ENCODE measurements at regions not wholly inside any gene's neighbourhood (a gene's known extent, or its start where the extent isn't known, plus 50 kb on each side); places are given as distances from the start of the nearest gene placed in this dataset.

DNA sequence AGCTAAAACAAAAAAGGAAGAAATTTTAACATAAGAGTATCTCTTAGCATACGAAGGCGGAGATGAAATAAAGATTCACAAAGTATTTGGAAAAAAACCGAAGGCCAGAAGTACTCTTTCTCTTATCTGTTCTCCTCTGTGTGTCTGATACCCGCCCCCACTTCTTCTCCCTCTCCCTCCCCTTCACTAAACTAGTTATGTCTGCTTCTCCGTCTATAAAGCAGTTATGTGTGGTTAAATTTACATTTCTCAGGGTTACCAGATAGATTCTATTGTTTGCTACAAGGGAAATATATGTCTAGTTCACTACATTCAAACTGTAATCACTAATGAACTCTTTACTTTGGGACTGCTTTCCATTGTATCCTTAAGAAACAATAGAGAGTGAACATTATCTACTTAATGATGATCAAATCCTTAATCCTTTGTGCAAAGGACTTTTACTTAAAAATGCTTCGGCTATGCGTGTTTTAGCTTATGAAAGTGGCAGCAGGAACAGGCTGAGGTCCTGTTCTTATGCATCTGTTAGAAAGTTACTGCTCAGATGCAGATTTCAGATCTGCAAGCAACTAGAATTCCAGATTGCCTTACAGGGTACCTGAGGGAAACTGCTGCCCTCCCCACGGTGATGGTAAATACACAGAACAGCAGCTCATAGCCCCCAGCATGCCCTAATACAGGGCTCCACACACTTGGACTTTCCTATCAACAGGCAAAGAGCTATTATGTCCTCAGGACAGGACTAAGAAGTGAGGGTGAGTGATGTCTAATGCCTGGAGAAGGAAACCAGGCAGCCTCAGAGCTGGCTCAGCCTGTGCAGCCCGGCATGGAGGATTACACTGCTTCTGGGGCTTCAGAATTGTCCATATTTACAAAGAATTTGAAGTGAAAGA lies 273.3 kb downstream of the FZD1 start:
- no peak for DNase-seq

DNA sequence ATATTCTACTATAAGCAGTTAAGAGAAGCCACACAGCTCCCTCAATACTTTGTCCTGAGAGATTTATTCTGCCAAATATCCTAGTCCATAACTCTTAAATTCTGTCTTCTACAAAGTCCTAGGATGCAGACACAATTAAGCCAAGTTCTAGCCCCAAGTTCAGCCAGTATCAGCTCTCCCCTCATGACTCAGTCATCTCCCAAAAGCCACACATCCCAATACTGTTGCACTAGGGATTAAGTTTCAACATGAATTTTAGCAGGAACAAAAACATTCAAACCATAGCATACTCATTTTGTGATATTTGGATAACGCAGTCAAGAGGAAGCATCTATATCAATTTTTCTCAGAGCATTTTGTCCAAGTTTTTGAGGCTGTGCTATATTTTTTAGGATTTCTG lies 277.4 kb downstream of the FZD1 start:
- no peak for DNase-seq

DNA sequence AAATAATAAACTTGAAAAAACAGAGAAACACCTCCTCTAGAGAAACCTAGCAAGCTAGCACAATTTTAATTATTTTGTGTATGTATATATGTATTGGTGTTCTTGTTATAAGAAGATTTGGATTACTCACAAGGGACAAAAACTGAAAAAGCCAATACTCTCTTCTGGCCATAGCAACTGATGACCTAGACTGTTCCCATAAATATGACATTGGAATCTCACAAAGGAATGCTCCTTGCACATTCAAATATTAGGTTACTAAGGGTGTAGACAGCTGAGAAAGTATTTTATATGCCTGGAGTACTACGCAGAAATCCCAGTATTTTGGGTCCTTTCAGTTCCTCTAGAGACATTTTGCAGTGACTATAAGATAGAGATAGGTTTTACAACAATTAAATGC lies 279.4 kb downstream of the FZD1 start:
- no peak for DNase-seq

DNA sequence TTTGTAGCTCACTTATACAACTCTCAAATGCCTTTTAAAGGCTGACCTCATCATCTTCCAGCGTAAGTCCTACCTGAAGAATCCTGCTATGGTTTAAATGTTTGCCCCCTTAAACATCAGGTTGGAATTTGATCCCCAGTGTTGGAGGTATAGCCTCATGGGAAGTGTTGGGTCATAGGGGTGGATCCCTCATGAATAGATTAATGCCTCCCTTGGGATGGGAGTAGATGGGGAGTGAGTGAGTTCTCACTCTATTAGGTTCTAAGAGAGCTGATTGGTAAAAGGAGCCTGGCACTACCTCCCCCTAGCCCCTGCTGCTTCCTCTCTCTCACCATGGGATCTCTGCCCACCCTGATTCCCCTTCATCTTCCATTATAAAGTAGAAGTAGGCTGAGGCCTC lies 285.6 kb downstream of the FZD1 start:
- no peak for DNase-seq

DNA sequence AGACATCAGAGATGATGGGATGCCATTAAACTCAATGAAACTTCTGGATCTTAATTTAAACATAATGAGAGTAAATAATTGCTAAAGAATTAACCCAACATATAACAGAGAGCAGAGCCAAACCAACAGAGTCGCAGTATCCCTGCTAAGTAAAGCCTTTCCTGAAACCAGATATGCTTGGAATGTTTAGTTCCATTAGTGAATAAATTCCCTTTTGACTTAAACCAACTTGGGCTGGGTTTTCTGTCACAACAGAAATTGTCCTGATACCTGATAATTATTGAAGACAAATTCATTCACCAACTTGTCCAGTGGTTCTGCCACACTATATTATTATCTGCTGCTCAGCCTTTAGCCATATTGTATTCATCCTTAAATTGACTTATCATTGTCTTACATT lies 286.7 kb downstream of the FZD1 start:
- no peak for DNase-seq

DNA sequence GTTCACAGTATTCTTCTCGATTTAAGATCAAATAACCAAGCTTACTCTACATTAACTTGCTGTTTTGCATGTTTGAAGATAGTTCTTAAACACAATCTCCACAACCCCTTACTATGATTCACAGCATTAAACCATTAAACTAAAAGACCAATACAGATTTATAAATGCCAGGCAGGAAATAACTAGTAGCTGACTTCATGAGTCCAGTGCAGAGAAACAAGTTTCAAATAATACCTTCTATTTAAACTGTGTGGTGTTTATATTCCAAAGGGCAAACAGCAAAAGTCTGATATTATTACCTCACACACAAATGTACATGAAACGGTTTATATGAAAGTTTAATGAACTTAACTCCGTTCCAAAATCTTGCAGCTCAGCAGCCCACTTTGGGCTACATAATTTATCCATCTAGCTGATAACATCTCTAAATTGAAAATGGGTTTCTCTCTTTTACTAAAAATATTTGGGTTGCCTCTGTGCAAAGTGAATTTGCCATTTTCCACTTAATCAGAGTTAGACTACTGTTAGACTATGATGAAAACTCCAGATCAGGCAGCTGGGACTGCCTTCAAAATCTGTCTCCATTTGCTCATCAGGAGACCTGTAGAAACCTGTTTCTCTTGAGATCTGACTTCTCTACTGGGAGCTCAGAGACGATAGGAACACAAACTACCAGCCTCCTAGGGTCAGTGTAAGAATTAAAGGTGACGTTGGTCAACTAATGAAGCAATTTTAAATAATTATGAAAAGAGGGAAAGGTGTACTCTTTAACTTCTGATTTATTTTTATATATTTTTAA lies 287.3 kb downstream of the FZD1 start:
- DNase-seq: no peak

DNA sequence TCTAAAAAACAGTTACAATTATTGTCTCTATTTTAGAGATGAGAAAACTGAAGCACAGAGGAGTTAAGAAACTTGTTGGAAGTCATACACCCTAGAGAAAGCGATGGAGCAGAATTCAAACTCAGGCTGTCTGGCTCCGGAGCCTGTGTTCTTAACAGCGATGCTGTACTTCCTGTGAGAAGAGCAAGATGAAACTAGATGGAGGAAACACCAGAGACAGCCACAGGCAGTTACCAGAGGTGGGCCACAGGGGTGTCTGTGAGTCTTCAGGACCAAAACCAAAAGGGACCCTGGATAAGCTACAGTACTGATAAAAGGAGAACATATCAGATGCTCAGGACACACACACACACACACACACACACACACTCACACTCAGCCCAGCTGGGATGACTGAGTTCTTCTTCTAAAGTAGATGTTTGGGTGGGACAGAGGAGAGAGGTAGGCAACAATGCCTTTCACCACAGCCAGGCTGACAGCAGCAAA lies 289.2 kb downstream of the FZD1 start:
- DNase-seq: no peak

DNA sequence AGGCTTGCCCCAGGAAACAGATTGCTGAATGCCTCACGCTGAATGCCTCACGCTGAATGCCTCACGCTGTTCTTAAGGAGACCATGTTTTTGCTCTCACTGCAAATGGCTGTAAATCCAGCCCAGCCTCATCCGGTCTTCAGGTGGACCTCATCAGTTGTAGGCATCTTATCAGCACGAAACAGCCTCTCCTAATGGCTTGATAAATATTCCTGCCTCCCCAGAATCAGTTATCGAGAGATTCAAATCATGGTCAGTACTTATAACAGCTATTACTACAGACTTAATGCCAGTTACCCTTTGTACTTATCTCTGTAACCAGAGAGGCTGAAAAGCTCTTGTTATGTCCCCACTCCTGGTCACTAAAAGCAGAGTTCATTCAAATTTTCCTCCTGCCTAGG lies 290.6 kb downstream of the FZD1 start:
- DNase-seq: no peak

DNA sequence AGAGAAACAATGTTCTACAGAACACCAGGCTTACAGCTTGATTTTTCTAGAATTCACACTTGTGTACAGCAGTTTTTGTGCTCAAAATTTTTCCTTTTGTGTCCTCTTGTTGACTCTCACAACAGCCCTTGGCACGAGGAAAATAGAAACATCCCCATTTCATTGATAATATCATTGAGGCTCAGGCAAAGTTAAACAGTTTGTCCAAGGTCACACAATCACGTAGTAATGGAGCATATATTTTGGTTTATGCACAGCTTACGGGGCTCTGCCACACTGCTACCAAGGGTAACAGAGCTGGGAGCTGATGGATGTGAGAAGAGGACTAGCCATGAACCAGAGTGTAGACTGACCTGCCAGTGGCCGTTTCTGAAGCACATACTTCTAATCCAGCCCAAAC lies 292.0 kb downstream of the FZD1 start:
- DNase-seq: no peak

DNA sequence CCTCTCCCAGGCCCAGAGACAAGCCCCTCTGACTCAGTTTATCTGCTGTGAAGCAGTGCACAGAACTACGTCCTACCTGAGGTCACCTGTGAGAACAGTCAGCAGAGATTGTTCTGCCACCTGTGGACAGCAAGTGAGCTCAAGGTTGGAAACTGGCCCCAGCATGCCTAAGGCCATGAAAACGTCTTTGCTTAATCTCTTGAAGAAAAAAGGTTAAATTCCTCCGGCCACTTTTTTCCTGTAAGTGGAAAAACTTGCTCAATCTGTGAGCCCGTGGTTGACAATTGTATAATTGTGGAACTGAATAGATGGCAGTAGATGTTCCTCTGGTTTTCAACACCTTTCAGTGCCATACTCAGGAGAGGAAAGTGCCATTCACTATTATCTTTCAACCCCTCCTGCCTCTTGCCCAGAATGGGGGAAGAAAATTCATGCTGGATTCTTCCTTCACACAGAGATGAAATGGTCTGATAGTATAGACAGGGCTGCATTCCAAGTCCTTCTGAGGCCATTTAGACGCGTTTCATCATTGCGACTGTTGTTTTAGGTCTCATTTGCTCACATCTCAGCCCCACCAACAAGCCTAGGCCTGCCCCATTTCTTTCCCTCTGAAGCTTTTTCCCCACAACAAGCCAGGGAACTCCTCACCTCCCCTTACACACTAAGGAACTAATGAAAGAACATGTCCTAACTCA lies 292.9 kb downstream of the FZD1 start:
- no peak for DNase-seq

DNA sequence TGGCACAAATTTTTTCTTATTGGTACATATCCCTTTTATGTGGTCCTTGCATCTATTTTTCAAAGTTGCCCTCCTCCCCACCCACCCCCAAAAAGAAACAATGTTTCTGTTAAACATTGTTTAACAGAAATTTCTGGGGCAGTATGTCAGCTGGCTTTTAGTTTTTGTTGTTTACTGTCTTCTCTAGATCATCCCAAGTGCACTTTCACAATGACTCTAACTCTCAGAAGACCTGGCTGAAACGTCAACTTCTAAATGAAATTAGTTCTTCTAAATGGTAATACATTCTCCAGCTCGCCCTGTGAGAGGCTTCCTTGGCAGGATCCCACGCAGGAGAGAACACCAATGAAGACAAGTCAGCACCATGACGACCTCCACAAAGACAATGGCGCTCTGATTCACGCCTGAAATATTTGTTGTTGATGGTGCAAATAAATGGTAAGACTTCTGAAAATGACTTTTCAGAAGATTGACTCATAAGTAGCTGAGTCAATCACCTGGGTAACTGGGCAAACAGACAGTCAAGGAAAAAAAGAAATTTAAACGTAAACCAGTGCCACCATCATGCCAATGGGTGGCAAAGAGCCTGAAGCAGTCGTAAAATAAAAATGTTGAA lies 293.7 kb downstream of the FZD1 start:
- no peak for DNase-seq

DNA sequence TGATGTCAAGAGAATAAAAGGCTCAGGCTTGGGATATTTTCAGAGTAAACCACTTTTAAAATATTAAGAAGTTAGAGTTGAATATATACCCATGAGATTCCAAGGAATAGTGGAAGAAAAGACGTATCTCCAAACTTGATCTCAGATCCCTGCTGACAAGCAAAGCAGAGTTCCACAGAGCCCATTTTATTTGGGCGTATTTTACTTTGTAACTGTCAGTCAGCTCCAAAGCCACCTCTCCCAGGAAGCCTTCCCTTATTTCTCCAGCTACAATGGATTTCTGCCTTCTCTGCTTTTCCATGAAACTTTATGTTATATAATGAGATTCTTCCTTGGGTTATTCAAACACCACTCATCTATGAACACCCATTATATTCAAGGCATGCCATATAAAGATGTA lies 295.7 kb downstream of the FZD1 start:
- no peak for DNase-seq

DNA sequence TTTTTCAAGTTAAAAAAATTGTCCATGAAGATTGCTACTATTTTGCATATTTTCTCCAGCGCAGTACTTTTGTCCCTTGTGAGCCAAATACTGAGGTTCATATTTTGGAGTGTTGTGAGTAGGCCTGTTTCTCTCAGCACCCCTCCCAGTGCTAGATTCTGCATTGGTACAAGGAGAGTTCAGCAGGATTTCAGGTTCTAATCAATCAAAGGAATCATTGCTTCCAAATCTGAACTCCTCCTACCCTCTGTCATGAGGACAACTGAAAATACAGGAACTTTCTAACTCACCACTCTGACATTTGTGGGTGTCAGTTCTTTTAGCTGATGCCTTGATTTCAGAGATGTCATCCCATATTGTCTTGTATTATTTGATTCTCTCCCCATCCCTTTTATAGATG lies 299.9 kb downstream of the FZD1 start:
- no peak for DNase-seq

DNA sequence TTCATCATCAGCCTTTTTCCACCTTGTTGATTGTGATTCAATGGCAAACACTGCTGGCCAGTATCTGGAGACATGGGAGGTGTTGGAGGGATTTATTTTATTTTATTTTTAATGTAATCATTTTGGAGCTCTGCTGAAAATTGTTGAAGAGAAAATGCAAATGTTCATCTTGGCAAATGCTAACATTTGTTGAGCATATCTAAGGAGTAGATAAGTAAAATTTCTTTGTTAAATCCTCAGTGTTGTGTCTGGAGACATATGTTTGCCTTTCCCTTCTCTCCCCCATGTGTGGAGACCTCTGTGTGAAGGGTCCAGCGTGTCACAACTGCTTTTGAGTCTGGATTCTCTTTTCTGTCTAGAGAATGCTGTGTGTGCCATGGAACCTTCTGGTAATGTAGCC lies 300.3 kb downstream of the FZD1 start:
- DNase-seq: no peak

DNA sequence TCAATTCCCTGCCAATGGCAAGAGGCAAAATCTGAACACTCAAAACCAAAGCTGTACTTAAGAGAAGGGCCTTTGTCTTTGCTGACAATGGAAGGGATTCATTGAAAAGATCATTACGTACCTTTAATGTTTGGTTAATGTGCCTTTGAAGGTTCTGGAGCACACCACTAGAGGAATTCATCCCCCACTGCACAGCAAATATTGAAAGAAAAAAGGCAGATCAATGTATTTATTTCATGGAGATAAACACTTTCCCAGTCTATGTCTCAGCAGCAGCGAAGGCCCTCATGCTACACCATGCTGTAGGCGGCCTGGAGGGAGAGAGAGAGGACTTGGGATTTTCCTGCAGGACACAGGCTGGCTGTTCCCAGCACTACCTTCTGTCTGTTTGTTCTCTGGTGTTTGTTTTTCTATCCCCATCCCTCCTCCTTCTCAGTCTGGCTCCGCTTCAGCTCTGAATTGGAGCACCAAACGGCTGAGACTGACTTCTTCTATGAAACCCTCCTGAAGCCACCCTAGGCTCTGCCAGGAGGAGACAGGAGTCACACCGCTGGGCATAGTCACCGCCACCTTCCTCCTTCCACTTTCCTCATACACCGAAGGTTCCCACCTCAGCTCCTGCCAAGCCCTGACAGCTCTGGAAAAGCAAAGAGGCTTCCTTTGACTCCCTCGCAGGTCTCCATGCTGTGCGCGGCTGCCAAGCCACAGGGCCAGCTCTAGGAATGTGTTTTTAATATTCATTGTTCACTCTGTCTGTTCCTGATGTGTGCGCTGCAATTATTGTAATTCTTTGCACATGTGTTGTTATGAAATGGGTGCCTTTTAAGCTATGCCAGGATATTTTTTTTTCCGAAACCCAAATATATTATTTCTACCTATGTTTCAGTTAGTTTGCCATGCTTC lies 301.5 kb downstream of the FZD1 start:
- no peak for DNase-seq

DNA sequence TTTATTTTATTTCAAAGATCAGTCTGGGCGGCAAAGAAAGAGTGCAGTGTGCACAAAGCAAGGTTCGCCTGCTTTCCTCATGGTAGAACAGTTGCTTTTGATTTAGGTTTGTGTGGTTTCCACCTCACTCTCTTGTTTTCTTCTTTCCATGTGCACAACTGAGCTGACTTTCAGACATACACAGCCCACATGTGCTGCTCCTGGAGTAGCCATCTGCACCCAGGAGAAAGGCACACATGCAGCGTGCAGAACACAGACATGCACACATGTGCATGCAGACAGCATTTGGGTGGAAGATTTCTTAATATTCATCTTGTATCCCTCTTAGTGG lies 302.1 kb downstream of the FZD1 start:
- no peak for DNase-seq

DNA sequence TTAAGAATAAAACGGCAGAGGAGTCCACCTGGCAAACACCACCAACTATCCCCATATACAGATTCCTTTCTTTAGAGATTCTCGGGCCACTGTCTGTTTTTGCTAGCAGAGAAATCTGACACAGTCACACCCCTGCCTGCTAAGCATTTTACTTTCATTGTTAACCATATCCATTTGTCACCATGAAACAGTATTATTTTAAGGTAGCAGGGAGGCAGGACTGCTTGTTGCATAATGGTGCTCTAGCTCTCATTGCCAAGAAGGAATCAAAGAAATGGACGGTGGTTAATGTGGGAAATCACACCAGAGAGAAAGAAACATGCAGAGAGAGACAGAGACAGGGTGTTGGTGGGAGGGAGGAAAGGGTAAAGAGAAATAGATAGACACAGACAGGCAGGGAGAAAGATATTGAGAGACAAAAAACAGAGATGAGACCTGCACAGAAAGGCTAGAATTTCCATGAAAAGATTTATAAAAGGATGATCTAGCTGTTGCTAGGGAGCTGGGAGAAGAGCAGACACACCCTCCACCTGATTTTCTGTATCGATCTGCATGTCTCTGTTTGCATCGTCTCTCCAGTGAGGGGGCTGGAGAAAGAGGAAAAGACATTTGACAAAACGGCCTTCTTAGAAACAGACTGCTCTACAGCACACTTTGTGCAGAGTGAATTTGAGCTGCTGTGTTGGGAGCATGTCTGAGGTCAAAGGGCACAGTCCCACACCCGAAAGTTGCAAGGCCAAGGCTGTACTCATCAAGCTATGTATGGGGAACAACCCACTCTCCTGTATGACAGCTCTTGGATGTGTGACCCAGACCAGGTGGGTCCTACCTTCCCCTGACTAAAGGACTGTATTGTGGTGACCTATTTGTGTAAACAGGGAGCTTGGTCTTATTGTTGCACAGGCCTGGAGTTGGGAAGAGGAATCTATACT lies 303.1 kb downstream of the FZD1 start:
- DNase-seq: no peak

DNA sequence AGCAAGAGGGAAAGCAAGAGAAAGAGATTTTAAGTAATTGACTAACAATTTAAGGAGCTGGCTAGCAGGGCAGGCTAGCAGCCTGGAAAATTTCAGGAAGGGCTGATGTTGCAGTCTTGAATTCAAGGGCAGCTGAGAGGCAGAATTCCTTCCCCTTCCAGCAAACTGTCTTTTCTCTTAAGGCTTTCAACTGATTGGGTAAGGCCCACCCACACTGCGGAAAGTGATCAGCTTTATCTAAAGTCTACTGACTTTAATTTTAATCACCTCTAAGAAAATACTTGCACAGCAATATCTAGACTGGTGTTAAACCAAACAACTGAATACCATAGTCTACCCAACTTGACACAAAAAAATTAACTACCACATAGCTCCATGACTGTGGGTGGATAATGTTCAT lies 303.9 kb downstream of the FZD1 start:
- no peak for DNase-seq

DNA sequence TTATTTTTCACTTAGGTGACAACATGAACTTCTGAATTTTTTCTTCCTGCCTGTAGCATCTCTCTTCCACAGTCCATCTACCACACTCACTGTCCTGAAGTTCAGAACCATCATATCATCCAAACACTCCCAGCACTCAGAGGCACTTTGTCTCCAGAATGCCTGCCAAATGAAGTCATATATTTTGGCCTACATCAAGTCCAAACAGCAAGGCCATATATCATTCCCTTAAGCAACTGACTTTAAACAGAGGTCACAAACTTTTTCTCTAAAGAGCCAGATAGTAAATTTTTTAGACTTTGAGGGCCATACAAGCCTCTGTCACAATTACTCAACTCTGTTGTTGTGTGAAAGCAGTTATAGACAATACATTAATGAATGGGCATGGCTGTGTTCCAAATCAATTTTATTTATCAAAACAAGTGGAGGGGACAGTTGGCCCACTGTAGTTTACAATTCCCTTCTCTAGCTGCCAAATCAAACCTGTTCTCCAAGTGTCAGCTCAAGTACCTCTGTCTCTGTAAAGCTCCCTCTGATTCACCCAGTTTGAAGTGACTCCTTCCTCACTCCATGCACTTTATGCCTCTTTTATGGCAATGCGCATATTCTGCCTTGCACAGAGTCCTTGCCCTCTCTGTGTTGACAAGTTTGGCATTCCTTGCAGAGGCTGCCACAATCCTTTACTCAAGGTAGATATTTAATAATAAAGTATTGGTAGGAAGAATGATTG lies 305.7 kb downstream of the FZD1 start:
- no peak for DNase-seq

DNA sequence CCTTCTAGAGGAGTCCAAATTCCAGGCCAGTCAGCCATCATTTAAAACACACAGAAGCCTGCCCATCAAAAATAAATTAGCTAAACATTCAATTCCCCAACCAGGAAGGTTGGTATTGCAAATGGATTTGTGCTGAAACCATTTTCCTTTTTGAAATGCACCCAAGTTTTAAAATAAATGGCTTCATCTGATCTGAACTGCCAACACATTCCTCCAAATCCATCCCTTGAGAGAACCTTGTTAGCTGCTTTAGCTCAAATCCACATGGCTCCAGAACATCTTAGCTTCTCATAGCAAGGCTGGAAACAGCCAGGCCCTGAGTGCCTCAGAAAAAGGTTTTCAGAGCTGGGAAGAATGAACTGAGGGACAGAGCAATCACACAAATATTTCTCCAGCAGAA lies 306.3 kb downstream of the FZD1 start:
- DNase-seq: no peak

All from AML-193 (cell line).